ENCODE measurements at regions not wholly inside any gene's neighbourhood (a gene's known extent, or its start where the extent isn't known, plus 50 kb on each side); places are given as distances from the start of the nearest gene placed in this dataset.

DNA sequence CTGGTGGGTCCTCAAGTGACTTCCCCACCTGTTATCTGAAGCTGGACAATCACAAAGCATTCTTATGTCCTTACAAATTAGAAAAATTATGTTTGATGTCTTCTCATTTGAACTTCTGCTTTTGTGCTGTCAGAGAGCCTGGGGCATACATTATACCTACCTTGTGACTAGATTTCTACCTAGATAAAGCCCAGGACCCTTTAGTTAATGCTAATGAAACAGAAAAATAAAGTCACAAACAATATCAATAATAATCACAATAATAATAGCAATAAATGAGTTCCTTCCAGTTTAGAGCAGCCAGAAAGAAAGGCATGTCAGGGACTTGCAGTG, 456.4 kb downstream of the SETBP1 start:
- no peak for TF ChIP-seq POLR2A (IDR thresholded peaks at IDR 0.05; ENCODE audit: low read depth, low read length)
- TF ChIP-seq POLR2AphosphoS5 (IDR thresholded peaks at IDR 0.05; ENCODE audit: low read depth, low read length) = no peak
- no peak for TF ChIP-seq SPI1 (IDR thresholded peaks at IDR 0.05; ENCODE audit: low read depth, low read length)
- TF ChIP-seq TAF1 (IDR thresholded peaks at IDR 0.05; ENCODE audit: low read depth, low read length) = no peak
- no peak for TF ChIP-seq POU2F2 (IDR thresholded peaks at IDR 0.05; ENCODE audit: low read depth, low read length)
- TF ChIP-seq PAX5 (IDR thresholded peaks at IDR 0.05; ENCODE audit: insufficient read depth, low read length, severe bottlenecking) = no peak
